ENCODE measurements at regions not wholly inside any gene's neighbourhood (a gene's known extent, or its start where the extent isn't known, plus 50 kb on each side); places are given as distances from the start of the nearest gene placed in this dataset.

- TF ChIP-seq ZFX (CRISPR knock-in tag; IDR thresholded peaks at IDR 0.05), result no peak
- no peak for TF ChIP-seq GTF2E2 (tag; IDR thresholded peaks at IDR 0.05)
- no peak for TF ChIP-seq HDAC3 (IDR thresholded peaks at IDR 0.05; ENCODE audit: borderline replicate concordance, partially characterized antibody)
- no peak for TF ChIP-seq HDAC1 (IDR thresholded peaks at IDR 0.05)
- TF ChIP-seq ZC3H4 (CRISPR knock-in tag; IDR thresholded peaks at IDR 0.05; ENCODE audit: borderline replicate concordance), result no peak
- TF ChIP-seq RBM15 (IDR thresholded peaks at IDR 0.05; ENCODE audit: insufficient read depth, low read length), result no peak
- TF ChIP-seq BACH1 (tag; IDR thresholded peaks at IDR 0.05), result no peak
These were observed 403.9 kb upstream of the DCC start (continued) for GRCh38 chr18:51936115-51936514.

- Histone ChIP-seq H3K4me1 (replicated peaks in 1 of 2; ENCODE audit: control insufficient read depth in 2 of 2, insufficient read depth in 2 of 2, low read length in 2 of 2) (no peaks in the 10 kb centered on the region), H3K27me3 (ENCODE audit: control insufficient read depth in 2 of 2, insufficient read depth in 2 of 2, low read length in 2 of 2) (no peaks in the 10 kb centered on the region), H3K27ac (ENCODE audit: extremely low read depth, low read depth, low read length) (no peak overlapping the region), H4K20me1 (replicated peaks; ENCODE audit: control insufficient read depth, insufficient read depth, low read length) (no peaks in the 10 kb centered on the region), H3K4me3 (no peak overlapping the region), H3K9ac (ENCODE audit: insufficient read depth in 1 of 2, low read depth in 2 of 2, low read length in 2 of 2) (no peak overlapping the region), H3K36me3 (ENCODE audit: control insufficient read depth, insufficient read depth, low read length) (no peaks in the 10 kb centered on the region), H2AFZ (ENCODE audit: low read depth, low read length) (no peak overlapping the region), H3K4me2 (ENCODE audit: insufficient read depth, low read length) (no peak overlapping the region), H3K79me2 (ENCODE audit: control insufficient read depth, insufficient read depth, low read length) (no peaks in the 10 kb centered on the region), H3K9me3 (replicated peaks; ENCODE audit: control insufficient read depth, insufficient read depth, low read depth, low read length) (no peaks in the 10 kb centered on the region), H3K9me1 (ENCODE audit: control insufficient read depth, insufficient read depth, low read length) (no peaks in the 10 kb centered on the region)
- ChIA-PET POLR2A (interaction anchor here (0.6 kb wide), 1 partner anchor 65 kb away, joined by 3 read pairs; no protein-coding TSS in a partner anchor), CTCF (ENCODE audit: low intra/inter-chr PET ratio) (no interaction called here)
- in situ Hi-C loops (cut with MboI), result no loop called here
- DNase-seq (ENCODE audit: extremely low read depth in 1 of 4, low spot score in 3 of 4) (no peak), FAIRE-seq (no peak), ATAC-seq (no peak)
- 0% methylated on average over 2 of the region's 2 CpGs for WGBS (ENCODE audit: insufficient coverage, low coverage, missing lambda C conversion rate)
- BruUV-seq (replicated peaks), result no TSS peak
- intact Hi-C loops (cut with micrococcal nuclease), result no loop called here
- TF ChIP-seq AFF1 (IDR thresholded peaks at IDR 0.05; ENCODE audit: low read depth in 1 of 2, partially characterized antibody in 2 of 2), result no peak
- no peak for TF ChIP-seq PTRF (tag; IDR thresholded peaks at IDR 0.05)
- TF ChIP-seq ZBTB49 (CRISPR knock-in tag; IDR thresholded peaks at IDR 0.05; ENCODE audit: borderline replicate concordance), result no peak
- no peak for TF ChIP-seq ZNF699 (CRISPR knock-in tag; IDR thresholded peaks at IDR 0.05; ENCODE audit: insufficient replicate concordance)
- TF ChIP-seq RBM15 (IDR thresholded peaks at IDR 0.05; ENCODE audit: insufficient read depth, low read length), result no peak
- no peak for TF ChIP-seq CHAMP1 (IDR thresholded peaks at IDR 0.05)
These were observed 398.0 kb upstream of the DCC start for GRCh38 chr18:51941999-51942398.

Measured in K562 (cell line).